PC-3 (cell line): ENCODE measurements at regions not wholly inside any gene's neighbourhood (a gene's known extent, or its start where the extent isn't known, plus 50 kb on each side); places are given as distances from the start of the nearest gene placed in this dataset.

Experiments used
- CTCF ChIP-seq: fragments of 300-600 bp; sonication (generic); conservative IDR thresholded peaks from 2 replicates; pipeline ENCODE4 v1.5.1; 2017; ENCODE audit warnings: antibody characterized with exemption, low read depth, mild to moderate bottlenecking, low read length
- EZH2 ChIP-seq: fragments of 300-600 bp; sonication (generic); IDR thresholded peaks from one replicate; pipeline ENCODE4 v1.6.1; 2017; ENCODE audit warnings: antibody characterized with exemption, mild to moderate bottlenecking, low read length; ENCODE audit not compliant: unreplicated experiment
- EZH2phosphoT487 ChIP-seq: fragments of 300-600 bp; sonication (generic); IDR thresholded peaks from 2 replicates; pipeline ENCODE4 v1.6.1; 2018; ENCODE audit warnings: mild to moderate bottlenecking, antibody characterized with exemption, low read length, borderline replicate concordance

- TF ChIP-seq CTCF (no peak), EZH2 (no peak), EZH2phosphoT487 (no peak)
Observed at GRCh38 chr4:164293203-164293602, 460.7 kb upstream of the SMIM31 start.
